Suprapubic skin (tissue), 4 donors: ENCODE measurements at regions not wholly inside any gene's neighbourhood (a gene's known extent, or its start where the extent isn't known, plus 50 kb on each side); places are given as distances from the start of the nearest gene placed in this dataset.

ENCODE experiments used
- DNase-seq, 2 donors: peaks; one replicate each; pipeline ENCODE4 v3.0.0-alpha.2; 2019; ENCODE audit warnings: low spot score in 2 of 2
- H3K27ac ChIP-seq: fragments of 200-600 bp; sonication (generic); one replicate; pipeline ENCODE4 v1.5.1; 2019
- H3K27me3 ChIP-seq: fragments of 200-600 bp; sonication (generic); one replicate; pipeline ENCODE4 v1.5.1; 2019
- H3K36me3 ChIP-seq: fragments of 200-600 bp; sonication (generic); one replicate; pipeline ENCODE4 v1.5.1; 2019
- H3K4me1 ChIP-seq: fragments of 200-600 bp; sonication (generic); one replicate; pipeline ENCODE4 v1.5.1; 2019
- H3K4me3 ChIP-seq: fragments of 200-600 bp; sonication (generic); one replicate; pipeline ENCODE4 v1.5.1; 2019; ENCODE audit warnings: mild to moderate bottlenecking
- H3K9me3 ChIP-seq: fragments of 200-600 bp; sonication (generic); one replicate; pipeline ENCODE4 v1.5.1; 2019
- CTCF ChIP-seq, 2 donors: fragments of 200-600 bp in 1 of 2; fragments of 450-650 bp in 1 of 2; sonication (generic) in 1 of 2; IDR thresholded peaks; one replicate each; pipeline ENCODE4 v1.5.1; 2016 to 2019; ENCODE audit warnings: antibody characterized with exemption in 2 of 2, mild to moderate bottlenecking in 1 of 2, moderate library complexity in 1 of 2
- EP300 ChIP-seq: sonication (generic); formaldehyde crosslinking; IDR thresholded peaks from one replicate; pipeline ENCODE4 v1.6.1; 2017; ENCODE audit warnings: antibody characterized with exemption
- POLR2A ChIP-seq, 2 donors: fragments of 450-650 bp; IDR thresholded peaks; one replicate each; pipeline ENCODE4 v1.6.1; 2017; ENCODE audit warnings: antibody characterized with exemption in 2 of 2, mild to moderate bottlenecking in 2 of 2, moderate library complexity in 2 of 2
- POLR2AphosphoS5 ChIP-seq, 3 donors: sonication (generic); formaldehyde crosslinking; IDR thresholded peaks; one replicate each; pipeline ENCODE4 v1.6.1; 2017; ENCODE audit warnings: antibody characterized with exemption in 3 of 3
- WGBS: methylation state at CpG from one replicate; pipeline ENCODE4 v1.1.5; 2018; 5-methylcytosine and 5-hydroxymethylcytosine counted together

GRCh38 chr3:159339131-159339530 lies 537.3 kb downstream of the MFSD1 start:
- Histone ChIP-seq H3K36me3 (no peaks in the 10 kb centered on the region), H3K9me3 (peaks cover 6% of the 10 kb centered on the region), H3K27ac (no peak overlapping the region), H3K4me3 (no peak overlapping the region), H3K4me1 (no peaks in the 10 kb centered on the region), H3K27me3 (no peaks in the 10 kb centered on the region)
- DNase-seq = no peak
- TF ChIP-seq CTCF (IDR thresholded peaks at IDR 0.05) = no peak
- no peak for TF ChIP-seq POLR2A (IDR thresholded peaks at IDR 0.05)
- TF ChIP-seq POLR2AphosphoS5 (IDR thresholded peaks at IDR 0.05) = no peak
- TF ChIP-seq EP300 = no peak

- no peak overlapping the region for H3K27ac ChIP-seq
- TF ChIP-seq POLR2A (IDR thresholded peaks at IDR 0.05) (no peak), EP300 (no peak), POLR2AphosphoS5 (IDR thresholded peaks at IDR 0.05) (no peak), CTCF (IDR thresholded peaks at IDR 0.05) (no peak)
- H3K9me3 ChIP-seq = peaks cover 6% of the 10 kb centered on the region
- no peak overlapping the region for H3K4me3 ChIP-seq
- no peaks in the 10 kb centered on the region for H3K27me3 ChIP-seq
- 36% methylated on average over 3 of the region's 3 CpGs for WGBS
- H3K36me3 ChIP-seq = no peaks in the 10 kb centered on the region
- DNase-seq = no peak
- H3K4me1 ChIP-seq = no peaks in the 10 kb centered on the region
Observed at GRCh38 chr3:159340877-159341500, 539.1 kb downstream of the MFSD1 start.

- no peak for DNase-seq
- 58% methylated on average over 5 of the region's 5 CpGs for WGBS
- no peak overlapping the region for H3K4me3 ChIP-seq
- no peaks in the 10 kb centered on the region for H3K27me3 ChIP-seq
- no peaks in the 10 kb centered on the region for H3K4me1 ChIP-seq
- H3K27ac ChIP-seq = no peak overlapping the region
- no peaks in the 10 kb centered on the region for H3K36me3 ChIP-seq
- no peak for TF ChIP-seq POLR2A (IDR thresholded peaks at IDR 0.05)
- TF ChIP-seq POLR2AphosphoS5 (IDR thresholded peaks at IDR 0.05) = no peak
- no peak for TF ChIP-seq CTCF (IDR thresholded peaks at IDR 0.05)
- no peak for TF ChIP-seq EP300
- no peaks in the 10 kb centered on the region for H3K9me3 ChIP-seq
Observed at GRCh38 chr3:159346271-159346903, 544.5 kb downstream of the MFSD1 start.

GRCh38 chr3:159348431-159348830 lies 546.6 kb downstream of the MFSD1 start:
- no peaks in the 10 kb centered on the region for H3K4me1 ChIP-seq
- H3K27me3 ChIP-seq = no peaks in the 10 kb centered on the region
- no peaks in the 10 kb centered on the region for H3K36me3 ChIP-seq
- H3K4me3 ChIP-seq = no peak overlapping the region
- no peak for DNase-seq
- 43% methylated on average over 3 of the region's 3 CpGs for WGBS
- TF ChIP-seq POLR2AphosphoS5 (IDR thresholded peaks at IDR 0.05) = no peak
- H3K9me3 ChIP-seq = no peaks in the 10 kb centered on the region
- no peak overlapping the region for H3K27ac ChIP-seq

- 67% methylated on average over 1 of the region's 1 CpG for WGBS
- H3K27ac ChIP-seq = no peak overlapping the region
- no peaks in the 10 kb centered on the region for H3K4me1 ChIP-seq
Observed at GRCh38 chr3:159356606-159357005, 554.8 kb downstream of the MFSD1 start.

More at GRCh38 chr3:159356606-159357005, 554.8 kb downstream of the MFSD1 start:
- Histone ChIP-seq H3K9me3 (no peaks in the 10 kb centered on the region), H3K4me3 (no peak overlapping the region), H3K36me3 (no peaks in the 10 kb centered on the region), H3K27me3 (no peaks in the 10 kb centered on the region)
- no peak for DNase-seq
- no peak for TF ChIP-seq EP300
- TF ChIP-seq POLR2AphosphoS5 (IDR thresholded peaks at IDR 0.05) = no peak
- no peak for TF ChIP-seq CTCF (IDR thresholded peaks at IDR 0.05)
- TF ChIP-seq POLR2A (IDR thresholded peaks at IDR 0.05) = no peak
